T-helper 17 cell (primary cell): ENCODE measurements at regions not wholly inside any gene's neighbourhood (a gene's known extent, or its start where the extent isn't known, plus 50 kb on each side); places are given as distances from the start of the nearest gene placed in this dataset.

ENCODE experiments used
- ATAC-seq: fragments of 150-1000 bp; cut with Tn5 transposase; 2 replicates; pipeline ENCODE4 v1.10.0; 2021; ENCODE audit warnings: mild to moderate bottlenecking, moderate library complexity
- DNase-seq, 3 donors: peaks; one replicate each; pipeline versions ENCODE4 v3.0.0 to v3.0.0-alpha.2; 2020 to 2021
- H3K9me3 ChIP-seq: one replicate; pipeline ENCODE4 v1.7.0; 2013; ENCODE audit warnings: low read length, mild to moderate bottlenecking; ENCODE audit not compliant: control insufficient read depth, poor library complexity, severe bottlenecking
- H3K27ac Mint-ChIP-seq: one replicate; pipeline ENCODE4 v1.8.0; 2022; ENCODE audit warnings: mild to moderate bottlenecking, moderate library complexity, mixed read lengths
- H3K27me3 Mint-ChIP-seq: one replicate; pipeline ENCODE4 v1.8.0; 2022; ENCODE audit warnings: mixed read lengths
- H3K36me3 Mint-ChIP-seq: one replicate; pipeline ENCODE4 v1.8.0; 2022; ENCODE audit warnings: low read depth, mixed read lengths
- H3K4me1 Mint-ChIP-seq: one replicate; pipeline ENCODE4 v1.8.0; 2022; ENCODE audit warnings: mild to moderate bottlenecking, mixed read lengths
- H3K4me3 Mint-ChIP-seq: one replicate; pipeline ENCODE4 v1.8.0; 2022; ENCODE audit warnings: mild to moderate bottlenecking, moderate library complexity, mixed read lengths

- no peak for DNase-seq
- Mint-ChIP-seq H3K36me3 (peaks cover 6% of the 10 kb centered on the region), H3K27me3 (peaks cover 29% of the 10 kb centered on the region), H3K4me3 (no peak overlapping the region), H3K27ac (no peak overlapping the region), H3K4me1 (no peaks in the 10 kb centered on the region)
- no peak for ATAC-seq
- H3K9me3 ChIP-seq: no peaks in the 10 kb centered on the region
These were observed 378.8 kb downstream of the MED13L start for GRCh38 chr12:115898670-115899069.

- Mint-ChIP-seq H3K27ac (no peak overlapping the region), H3K36me3 (peaks cover 6% of the 10 kb centered on the region), H3K4me1 (no peaks in the 10 kb centered on the region), H3K27me3 (peaks cover 33% of the 10 kb centered on the region), H3K4me3 (no peak overlapping the region)
- ATAC-seq: no peak
- no peaks in the 10 kb centered on the region for H3K9me3 ChIP-seq
- DNase-seq: no peak
These were observed 379.8 kb downstream of the MED13L start for GRCh38 chr12:115897729-115898128.

- no peaks in the 10 kb centered on the region for H3K9me3 ChIP-seq
- Mint-ChIP-seq H3K4me3 (no peak overlapping the region), H3K4me1 (no peaks in the 10 kb centered on the region), H3K27me3 (peaks cover 20% of the 10 kb centered on the region), H3K27ac (no peak overlapping the region), H3K36me3 (peaks cover 2% of the 10 kb centered on the region)
- DNase-seq (no peak), ATAC-seq (no peak)
These were observed 382.2 kb downstream of the MED13L start for GRCh38 chr12:115895247-115895646.

GRCh38 chr12:115891556-115892164 lies 385.8 kb downstream of the MED13L start:
- no peaks in the 10 kb centered on the region for H3K9me3 ChIP-seq
- no peak overlapping the region for H3K27ac Mint-ChIP-seq
- ATAC-seq: no peak
- H3K4me1 Mint-ChIP-seq: no peaks in the 10 kb centered on the region
- H3K27me3 Mint-ChIP-seq: peaks cover 16% of the 10 kb centered on the region
- H3K36me3 Mint-ChIP-seq: peaks cover 2% of the 10 kb centered on the region
- H3K4me3 Mint-ChIP-seq: no peak overlapping the region
- no peak for DNase-seq

GRCh38 chr12:115886666-115887065 lies 390.8 kb downstream of the MED13L start:
- no peak overlapping the region for H3K4me3 Mint-ChIP-seq
- H3K27ac Mint-ChIP-seq: no peak overlapping the region
- ATAC-seq: no peak
- DNase-seq: no peak
- H3K36me3 Mint-ChIP-seq: peaks cover 3% of the 10 kb centered on the region
- peaks cover 43% of the 10 kb centered on the region for H3K27me3 Mint-ChIP-seq
- no peaks in the 10 kb centered on the region for H3K9me3 ChIP-seq
- H3K4me1 Mint-ChIP-seq: no peaks in the 10 kb centered on the region

- Mint-ChIP-seq H3K27ac (no peak overlapping the region), H3K4me1 (no peaks in the 10 kb centered on the region), H3K27me3 (peaks cover 35% of the 10 kb centered on the region), H3K4me3 (no peak overlapping the region), H3K36me3 (peaks cover 3% of the 10 kb centered on the region)
- DNase-seq (no peak), ATAC-seq (no peak)
- H3K9me3 ChIP-seq: no peaks in the 10 kb centered on the region
These were observed 392.3 kb downstream of the MED13L start for GRCh38 chr12:115885040-115885690.

GRCh38 chr12:115882936-115883335 lies 394.6 kb downstream of the MED13L start:
- Mint-ChIP-seq H3K36me3 (peaks cover 3% of the 10 kb centered on the region), H3K27me3 (peaks cover 46% of the 10 kb centered on the region), H3K4me1 (no peaks in the 10 kb centered on the region), H3K4me3 (no peak overlapping the region), H3K27ac (no peak overlapping the region)
- ATAC-seq (no peak), DNase-seq (no peak)
- H3K9me3 ChIP-seq: no peaks in the 10 kb centered on the region

GRCh38 chr12:115880238-115880637 lies 397.3 kb downstream of the MED13L start:
- no peaks in the 10 kb centered on the region for H3K9me3 ChIP-seq
- Mint-ChIP-seq H3K4me1 (no peaks in the 10 kb centered on the region), H3K36me3 (no peaks in the 10 kb centered on the region), H3K27me3 (peaks cover 39% of the 10 kb centered on the region), H3K27ac (no peak overlapping the region), H3K4me3 (no peak overlapping the region)
- DNase-seq (no peak), ATAC-seq (no peak)

- peak overlapping the region; percentile 19 for H3K27ac Mint-ChIP-seq
- no peak for DNase-seq
- no peak for ATAC-seq
- no peaks in the 10 kb centered on the region for H3K36me3 Mint-ChIP-seq
- H3K27me3 Mint-ChIP-seq: peaks cover 32% of the 10 kb centered on the region
- no peaks in the 10 kb centered on the region for H3K4me1 Mint-ChIP-seq
- no peaks in the 10 kb centered on the region for H3K9me3 ChIP-seq
- no peak overlapping the region for H3K4me3 Mint-ChIP-seq
These were observed 398.1 kb downstream of the MED13L start for GRCh38 chr12:115879354-115879753.

- peaks cover 50% of the 10 kb centered on the region for H3K27me3 Mint-ChIP-seq
- DNase-seq (no peak), ATAC-seq (no peak)
- H3K4me1 Mint-ChIP-seq: no peaks in the 10 kb centered on the region
- H3K4me3 Mint-ChIP-seq: no peak overlapping the region
- no peak overlapping the region for H3K27ac Mint-ChIP-seq
- H3K36me3 Mint-ChIP-seq: peaks cover 3% of the 10 kb centered on the region
- H3K9me3 ChIP-seq: no peaks in the 10 kb centered on the region
These were observed 403.9 kb downstream of the MED13L start for GRCh38 chr12:115873451-115874082.

- peaks cover 54% of the 10 kb centered on the region for H3K27me3 Mint-ChIP-seq
- no peaks in the 10 kb centered on the region for H3K9me3 ChIP-seq
- DNase-seq (no peak), ATAC-seq (no peak)
- no peak overlapping the region for H3K4me3 Mint-ChIP-seq
- H3K36me3 Mint-ChIP-seq: peaks cover 3% of the 10 kb centered on the region
- H3K4me1 Mint-ChIP-seq: no peaks in the 10 kb centered on the region
- H3K27ac Mint-ChIP-seq: no peak overlapping the region
These were observed 404.6 kb downstream of the MED13L start for GRCh38 chr12:115872919-115873357.

- no peak overlapping the region for H3K4me3 Mint-ChIP-seq
- no peak for DNase-seq
- no peak for ATAC-seq
- H3K4me1 Mint-ChIP-seq: no peaks in the 10 kb centered on the region
- H3K9me3 ChIP-seq: no peaks in the 10 kb centered on the region
- peaks cover 3% of the 10 kb centered on the region for H3K36me3 Mint-ChIP-seq
- peaks cover 47% of the 10 kb centered on the region for H3K27me3 Mint-ChIP-seq
- no peak overlapping the region for H3K27ac Mint-ChIP-seq
These were observed 405.3 kb downstream of the MED13L start for GRCh38 chr12:115872212-115872611.

- ATAC-seq (no peak), DNase-seq (no peak)
- Mint-ChIP-seq H3K36me3 (peaks cover 3% of the 10 kb centered on the region), H3K4me1 (no peaks in the 10 kb centered on the region), H3K27ac (no peak overlapping the region), H3K4me3 (no peak overlapping the region), H3K27me3 (peaks cover 46% of the 10 kb centered on the region)
- no peaks in the 10 kb centered on the region for H3K9me3 ChIP-seq
These were observed 405.8 kb downstream of the MED13L start for GRCh38 chr12:115871714-115872113.

- Mint-ChIP-seq H3K4me1 (no peaks in the 10 kb centered on the region), H3K36me3 (peaks cover 3% of the 10 kb centered on the region), H3K27ac (no peak overlapping the region), H3K4me3 (no peak overlapping the region), H3K27me3 (peaks cover 48% of the 10 kb centered on the region)
- DNase-seq (no peak), ATAC-seq (no peak)
- no peaks in the 10 kb centered on the region for H3K9me3 ChIP-seq
These were observed 407.0 kb downstream of the MED13L start for GRCh38 chr12:115870510-115870909.
